Umbilical cord (tissue), 1 donor: ENCODE measurements at regions not wholly inside any gene's neighbourhood (a gene's known extent, or its start where the extent isn't known, plus 50 kb on each side); places are given as distances from the start of the nearest gene placed in this dataset.
"Not testable (repeated sequence)": the region's sequence is repeated elsewhere in the genome, so short reads cannot be mapped to it uniquely, and the experiment has no call there.

Experiments used
- DNase-seq: peaks from one replicate; pipeline ENCODE4 v3.0.0-alpha.2; 2015; ENCODE audit warnings: low spot score

GRCh38 chr5:142405814-142406395, 81.1 kb upstream of the SPRY4 start:
- no peak for DNase-seq

GRCh38 chr5:142405023-142405422, 80.2 kb upstream of the SPRY4 start:
- no peak for DNase-seq

- DNase-seq: peak; percentile 89
Observed at GRCh38 chr5:142404046-142404477, 79.2 kb upstream of the SPRY4 start.

GRCh38 chr5:142403583-142403982, 78.8 kb upstream of the SPRY4 start:
- DNase-seq: peak; percentile 78

GRCh38 chr5:142402752-142403318, 78.0 kb upstream of the SPRY4 start:
- DNase-seq: no peak

GRCh38 chr5:142400415-142400814, 75.6 kb upstream of the SPRY4 start:
- DNase-seq: no peak

GRCh38 chr5:142399891-142400290, 75.1 kb upstream of the SPRY4 start:
- no peak for DNase-seq

GRCh38 chr5:142398730-142399055, 73.9 kb upstream of the SPRY4 start:
- DNase-seq: no peak

GRCh38 chr5:142398011-142398729, 73.3 kb upstream of the SPRY4 start:
- not testable (repeated sequence) for DNase-seq

GRCh38 chr5:142397178-142397577, 72.4 kb upstream of the SPRY4 start:
- DNase-seq: no peak

- DNase-seq: no peak
Observed at GRCh38 chr5:142396436-142397038, 71.7 kb upstream of the SPRY4 start.

GRCh38 chr5:142395334-142395733, 70.5 kb upstream of the SPRY4 start:
- no peak for DNase-seq

GRCh38 chr5:142391058-142391845, 66.4 kb upstream of the SPRY4 start:
- no peak for DNase-seq

GRCh38 chr5:142390334-142390733, 65.5 kb upstream of the SPRY4 start:
- DNase-seq: no peak

- no peak for DNase-seq
Observed at GRCh38 chr5:142388696-142389095, 63.9 kb upstream of the SPRY4 start.

GRCh38 chr5:142387024-142387682, 62.3 kb upstream of the SPRY4 start:
- no peak for DNase-seq

GRCh38 chr5:142386137-142387023, 61.6 kb upstream of the SPRY4 start:
- DNase-seq: no peak

GRCh38 chr5:142385194-142385593, 60.4 kb upstream of the SPRY4 start:
- no peak for DNase-seq

- no peak for DNase-seq
Observed at GRCh38 chr5:142384014-142384413, 59.2 kb upstream of the SPRY4 start.

- no peak for DNase-seq
Observed at GRCh38 chr5:142382186-142382585, 57.4 kb upstream of the SPRY4 start.
